Activated CD4-positive, alpha-beta T cell treated with anti-CD3 and anti-CD28 coated beads, Interleukin-2, Interleukin-6, amounts not matched to agents 100 ng/mL and 50 ng/mL, durations not matched to agents 16 hours and 8 hours (primary cell): ENCODE measurements at regions not wholly inside any gene's neighbourhood (a gene's known extent, or its start where the extent isn't known, plus 50 kb on each side); places are given as distances from the start of the nearest gene placed in this dataset.
A peak's percentile ranks its signal among the peaks of the same experiment; 100 is the strongest.

Source experiments
- DNase-seq: peaks from one replicate; pipeline ENCODE4 v3.0.0-alpha.2; 2020

GRCh38 chr2:203814661-203815540 lies 52.7 kb upstream of the CTLA4 start:
- DNase-seq, result peak; percentile 85

GRCh38 chr2:203815541-203815898 lies 52.1 kb upstream of the CTLA4 start:
- DNase-seq, result no peak

GRCh38 chr2:203817147-203817546 lies 50.4 kb upstream of the CTLA4 start:
- DNase-seq, result no peak
